H9 (cell line): ENCODE measurements at regions not wholly inside any gene's neighbourhood (a gene's known extent, or its start where the extent isn't known, plus 50 kb on each side); places are given as distances from the start of the nearest gene placed in this dataset.

Experiments used
- DNase-seq: peaks from one replicate; pipeline ENCODE4 v3.0.0-alpha.2; 2017
- H2AFZ ChIP-seq: one replicate; pipeline ENCODE4 v1.6.1; 2013; ENCODE audit warnings: mild to moderate bottlenecking, low read length, control low read depth, moderate library complexity
- H2AK5ac ChIP-seq: 2 replicates; pipeline ENCODE4 v1.6.1; 2013; ENCODE audit warnings: low read length, control low read depth, mixed read lengths; ENCODE audit not compliant: insufficient read length
- H2BK120ac ChIP-seq: one replicate; pipeline ENCODE4 v1.6.1; 2013; ENCODE audit warnings: low read depth, mild to moderate bottlenecking, low read length, control low read depth, inconsistent platforms; ENCODE audit not compliant: poor library complexity, severe bottlenecking
- H2BK12ac ChIP-seq: 2 replicates; pipeline ENCODE4 v1.6.1; 2013; ENCODE audit warnings: low read length, control low read depth, mixed read lengths, low read depth; ENCODE audit not compliant: insufficient read length
- H2BK15ac ChIP-seq: 2 replicates; pipeline ENCODE4 v1.6.1; 2013; ENCODE audit warnings: low read depth, low read length, control low read depth
- H2BK20ac ChIP-seq: one replicate; pipeline ENCODE4 v1.6.1; 2013; ENCODE audit warnings: low read depth, mild to moderate bottlenecking, low read length, control low read depth, inconsistent platforms; ENCODE audit not compliant: poor library complexity, severe bottlenecking
- H2BK5ac ChIP-seq: 2 replicates; pipeline ENCODE4 v1.6.1; 2013; ENCODE audit warnings: low read length, control low read depth, mixed read lengths; ENCODE audit not compliant: insufficient read length
- H3K14ac ChIP-seq: 2 replicates; pipeline ENCODE4 v1.6.1; 2013; ENCODE audit warnings: low read length, control low read depth; ENCODE audit not compliant: insufficient read depth
- H3K18ac ChIP-seq: 2 replicates; pipeline ENCODE4 v1.6.1; 2013; ENCODE audit warnings: low read depth, mild to moderate bottlenecking, mixed read lengths, low read length, control low read depth; ENCODE audit not compliant: insufficient read length
- H3K23ac ChIP-seq: 2 replicates; pipeline ENCODE4 v1.6.1; 2013; ENCODE audit warnings: low read length, control low read depth, mixed read lengths, low read depth; ENCODE audit not compliant: insufficient read length
- H3K23me2 ChIP-seq: 2 replicates; pipeline ENCODE4 v1.6.1; 2013; ENCODE audit warnings: low read depth, mild to moderate bottlenecking, mixed read lengths, low read length, control low read depth; ENCODE audit not compliant: insufficient read length, poor library complexity, severe bottlenecking
- H3K27ac ChIP-seq: 2 replicates; pipeline ENCODE4 v1.5.1; 2013; ENCODE audit warnings: low read length, control low read depth, mixed read lengths, low read depth; ENCODE audit not compliant: insufficient read length
- H3K27me3 ChIP-seq: 2 replicates; pipeline ENCODE4 v1.6.1; 2013; ENCODE audit warnings: low read length, control low read depth, inconsistent platforms; ENCODE audit not compliant: insufficient read depth
- H3K4ac ChIP-seq: 2 replicates; pipeline ENCODE4 v1.6.1; 2013; ENCODE audit warnings: low read depth, mild to moderate bottlenecking, control low read depth, inconsistent platforms, low read length, moderate library complexity
- H3K4me1 ChIP-seq: 2 replicates; pipeline ENCODE4 v1.6.1; 2013; ENCODE audit warnings: low read length, control low read depth, inconsistent platforms; ENCODE audit not compliant: insufficient read depth
- H3K4me2 ChIP-seq: 2 replicates; pipeline ENCODE4 v1.6.1; 2013; ENCODE audit warnings: low read length, control low read depth, mixed read lengths; ENCODE audit not compliant: insufficient read length, insufficient read depth
- H3K56ac ChIP-seq: 2 replicates; pipeline ENCODE4 v1.6.1; 2013; ENCODE audit warnings: low read depth, mild to moderate bottlenecking, mixed read lengths, low read length, control low read depth; ENCODE audit not compliant: insufficient read length
- H3K79me1 ChIP-seq: 2 replicates; pipeline ENCODE4 v1.6.1; 2013; ENCODE audit warnings: low read depth, mild to moderate bottlenecking, moderate library complexity, low read length, control low read depth, inconsistent platforms; ENCODE audit not compliant: insufficient read depth, poor library complexity, severe bottlenecking
- H3K79me2 ChIP-seq: 2 replicates; pipeline ENCODE4 v1.6.1; 2013; ENCODE audit warnings: low read length, control low read depth, inconsistent platforms; ENCODE audit not compliant: insufficient read depth
- H3K9ac ChIP-seq: 2 replicates; pipeline ENCODE4 v1.6.1; 2013; ENCODE audit warnings: low read length, control low read depth, mixed read lengths; ENCODE audit not compliant: insufficient read length; ENCODE audit errors: extremely low read depth
- H3K9me3 ChIP-seq: one replicate; pipeline ENCODE4 v1.6.1; 2013; ENCODE audit warnings: low read depth, low read length, inconsistent platforms; ENCODE audit not compliant: control insufficient read depth
- H3T11ph ChIP-seq: one replicate; pipeline ENCODE4 v1.6.1; 2013; ENCODE audit warnings: mild to moderate bottlenecking, low read length, control low read depth, inconsistent platforms
- H4K20me1 ChIP-seq: one replicate; pipeline ENCODE4 v1.6.1; 2013; ENCODE audit not compliant: control insufficient read depth, insufficient read length, insufficient read depth
- H4K5ac ChIP-seq: 2 replicates; pipeline ENCODE4 v1.6.1; 2013; ENCODE audit warnings: low read depth, mild to moderate bottlenecking, mixed read lengths, low read length, control low read depth; ENCODE audit not compliant: insufficient read length
- H4K8ac ChIP-seq: replicated peaks from 2 replicates; pipeline ENCODE4 v1.6.1; 2013; ENCODE audit warnings: low read length, control low read depth, mixed read lengths, low read depth; ENCODE audit not compliant: insufficient read length
- H4K91ac ChIP-seq: 2 replicates; pipeline ENCODE4 v1.6.1; 2013; ENCODE audit warnings: low read depth, mild to moderate bottlenecking, moderate library complexity, mixed read lengths, low read length, control low read depth; ENCODE audit not compliant: insufficient read length
- H3K27ac Mint-ChIP-seq, 3 experiments: 2 replicates in 2 of 3; 3 replicates in 1 of 3; pipeline ENCODE4 v1.8.0; 2020 to 2021; ENCODE audit warnings: mixed read lengths in 3 of 3, mild to moderate bottlenecking in 1 of 3, moderate library complexity in 1 of 3
- H3K27me3 Mint-ChIP-seq: 2 replicates; pipeline ENCODE4 v1.8.0; 2021; ENCODE audit warnings: low read depth, mild to moderate bottlenecking, moderate library complexity, mixed read lengths
- H3K36me3 Mint-ChIP-seq, 3 experiments: 2 replicates in 2 of 3; 3 replicates in 1 of 3; pipeline ENCODE4 v1.8.0; 2020 to 2021; ENCODE audit warnings: low read depth in 3 of 3, mixed read lengths in 3 of 3; ENCODE audit not compliant: insufficient read depth in 1 of 3
- H3K4me1 Mint-ChIP-seq, 2 experiments: 2 replicates each; pipeline ENCODE4 v1.8.0; 2020; ENCODE audit warnings: mixed read lengths in 2 of 2
- H3K4me3 Mint-ChIP-seq, 2 experiments: 2 replicates in 1 of 2; 3 replicates in 1 of 2; pipeline ENCODE4 v1.8.0; 2020 to 2021; ENCODE audit warnings: mild to moderate bottlenecking in 2 of 2, mixed read lengths in 2 of 2, moderate library complexity in 1 of 2
- H3K9me3 Mint-ChIP-seq, 2 experiments: 2 replicates in 1 of 2; 3 replicates in 1 of 2; pipeline ENCODE4 v1.8.0; 2020; ENCODE audit warnings: mild to moderate bottlenecking in 2 of 2, mixed read lengths in 2 of 2, moderate library complexity in 1 of 2
- WGBS: extraction: QIAGEN DNeasy Blood & Tissue Kit; methylation state at CpG from one replicate; pipeline ENCODE4 v1.1.7; 2013; ENCODE audit warnings: missing lambda C conversion rate, low lambda C conversion rate, mixed read lengths; ENCODE audit not compliant: insufficient read length; ENCODE audit errors: extremely low coverage; 5-methylcytosine and 5-hydroxymethylcytosine counted together
- TF ChIP-seq, protein P1 (sequence below): fragments of 200-600 bp; sonication (generic); conservative IDR thresholded peaks from 3 replicates; pipeline ENCODE4 v1.8.0; 2021; ENCODE audit warnings: antibody characterized with exemption, mild to moderate bottlenecking

DNA sequence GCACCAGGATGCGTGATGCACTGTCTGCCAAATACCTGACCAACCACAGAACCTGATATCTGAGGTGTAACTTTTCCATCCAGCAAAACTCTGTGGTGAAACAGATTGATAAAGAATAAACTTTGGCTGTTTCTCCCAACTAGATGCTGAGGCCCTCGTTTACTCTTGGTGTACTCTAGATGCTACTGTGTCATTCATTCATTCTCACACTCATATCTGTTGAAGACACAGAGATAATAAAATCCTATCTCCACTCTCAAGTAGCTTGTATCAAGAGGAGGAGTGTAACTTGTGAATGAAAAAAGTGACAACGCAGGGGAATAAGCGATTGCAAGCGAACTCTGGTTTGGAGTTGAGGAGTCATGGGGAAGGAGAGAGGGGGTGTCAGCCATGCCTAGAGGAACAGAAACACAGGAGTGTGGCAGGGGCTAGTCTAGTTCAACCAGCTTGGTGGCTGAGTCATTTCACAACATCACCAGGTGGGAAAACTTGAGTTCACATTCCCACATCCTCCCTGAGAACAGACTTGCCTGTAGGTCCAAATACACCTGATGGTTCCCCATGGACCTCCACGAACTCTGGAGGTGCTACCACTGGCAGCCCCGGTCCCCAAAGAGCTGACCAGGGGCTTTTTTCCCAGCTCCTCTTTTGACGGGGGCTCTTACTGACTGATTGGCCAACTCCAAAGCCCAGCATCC is 73.3 kb upstream of the SNRK start:
- Histone ChIP-seq H3K14ac (no peak overlapping the region), H3K4me1 (no peaks in the 10 kb centered on the region), H2BK5ac (no peak overlapping the region), H3K9ac (no peak overlapping the region), H2BK12ac (no peak overlapping the region), H3K4ac (no peak overlapping the region), H3K27me3 (no peaks in the 10 kb centered on the region), H2AK5ac (no peak overlapping the region), H4K8ac (no peak overlapping the region), H2BK120ac (no peak overlapping the region), H3K23me2 (no peaks in the 10 kb centered on the region), H3K56ac (no peak overlapping the region), H2BK15ac (no peak overlapping the region), H3K79me1 (no peaks in the 10 kb centered on the region), H4K5ac (no peak overlapping the region), H2BK20ac (no peak overlapping the region), H3K9me3 (no peaks in the 10 kb centered on the region), H4K20me1 (no peaks in the 10 kb centered on the region), H3T11ph (no peak overlapping the region), H3K79me2 (no peaks in the 10 kb centered on the region), H3K27ac (no peak overlapping the region), H3K4me2 (no peak overlapping the region), H4K91ac (no peak overlapping the region), H2AFZ (no peak overlapping the region), H3K18ac (no peak overlapping the region), H3K23ac (no peak overlapping the region)
- DNase-seq, result no peak
- TF ChIP-seq, protein P1, sequence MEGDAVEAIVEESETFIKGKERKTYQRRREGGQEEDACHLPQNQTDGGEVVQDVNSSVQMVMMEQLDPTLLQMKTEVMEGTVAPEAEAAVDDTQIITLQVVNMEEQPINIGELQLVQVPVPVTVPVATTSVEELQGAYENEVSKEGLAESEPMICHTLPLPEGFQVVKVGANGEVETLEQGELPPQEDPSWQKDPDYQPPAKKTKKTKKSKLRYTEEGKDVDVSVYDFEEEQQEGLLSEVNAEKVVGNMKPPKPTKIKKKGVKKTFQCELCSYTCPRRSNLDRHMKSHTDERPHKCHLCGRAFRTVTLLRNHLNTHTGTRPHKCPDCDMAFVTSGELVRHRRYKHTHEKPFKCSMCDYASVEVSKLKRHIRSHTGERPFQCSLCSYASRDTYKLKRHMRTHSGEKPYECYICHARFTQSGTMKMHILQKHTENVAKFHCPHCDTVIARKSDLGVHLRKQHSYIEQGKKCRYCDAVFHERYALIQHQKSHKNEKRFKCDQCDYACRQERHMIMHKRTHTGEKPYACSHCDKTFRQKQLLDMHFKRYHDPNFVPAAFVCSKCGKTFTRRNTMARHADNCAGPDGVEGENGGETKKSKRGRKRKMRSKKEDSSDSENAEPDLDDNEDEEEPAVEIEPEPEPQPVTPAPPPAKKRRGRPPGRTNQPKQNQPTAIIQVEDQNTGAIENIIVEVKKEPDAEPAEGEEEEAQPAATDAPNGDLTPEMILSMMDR, result no peak
- H3K27me3 Mint-ChIP-seq, result peaks cover 19% of the 10 kb centered on the region
- H3K36me3 Mint-ChIP-seq, result no peaks in the 10 kb centered on the region
- H3K27ac Mint-ChIP-seq, result no peak overlapping the region
- no peaks in the 10 kb centered on the region for H3K4me1 Mint-ChIP-seq
- no peak overlapping the region for H3K4me3 Mint-ChIP-seq
- WGBS, result no CpG with 5 or more reads among the region's 8 CpGs
- H3K9me3 Mint-ChIP-seq, result no peaks in the 10 kb centered on the region
